Loucy (cell line): ENCODE measurements at regions not wholly inside any gene's neighbourhood (a gene's known extent, or its start where the extent isn't known, plus 50 kb on each side); places are given as distances from the start of the nearest gene placed in this dataset.

Experiments used
- CTCF ChIP-seq: fragments of 200-600 bp; sonication (generic); conservative IDR thresholded peaks from 2 replicates; pipeline ENCODE4 v1.5.1; 2014; ENCODE audit warnings: mild to moderate bottlenecking, antibody characterized with exemption, low read length
- EZH2phosphoT487 ChIP-seq: fragments of 200-600 bp; IDR thresholded peaks from 2 replicates; pipeline ENCODE4 v1.6.1; 2018; ENCODE audit warnings: antibody characterized with exemption, mild to moderate bottlenecking, moderate library complexity, borderline replicate concordance

DNA sequence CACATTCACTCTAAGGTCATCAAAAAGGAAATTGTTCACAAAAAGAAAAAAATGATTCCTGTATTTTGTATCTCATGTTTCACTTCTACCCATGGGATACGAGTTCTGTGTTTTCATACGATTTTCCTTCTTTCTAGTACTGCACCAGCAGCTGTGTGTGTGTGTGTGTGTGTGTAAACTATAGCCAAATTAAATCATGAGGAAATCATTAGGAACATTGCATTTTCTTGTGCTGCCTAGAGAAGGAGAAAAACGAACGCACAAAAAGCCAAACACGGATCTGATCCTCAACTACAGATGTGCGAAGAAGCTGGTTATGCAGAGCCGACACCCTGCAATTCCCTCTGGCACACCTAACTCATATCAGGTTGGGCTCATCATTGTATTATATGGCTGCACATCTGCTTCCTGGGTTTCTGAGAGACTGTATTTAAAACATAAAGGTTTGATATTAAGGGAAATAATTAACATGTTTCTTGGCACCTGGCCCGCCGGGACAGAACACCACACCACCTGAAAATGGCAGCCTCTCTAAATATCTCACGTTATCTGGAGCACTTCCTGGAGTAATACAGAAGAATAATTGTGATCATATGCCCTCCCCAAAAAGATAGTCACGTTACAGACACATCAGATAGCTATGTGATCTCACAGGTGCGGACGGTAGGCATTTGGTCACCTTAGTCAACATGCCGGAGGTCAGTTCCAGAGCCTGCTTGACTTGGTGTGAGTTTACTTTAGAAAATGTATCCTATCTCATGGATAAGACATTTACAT is 586.3 kb upstream of the SALL3 start:
- no peak for TF ChIP-seq CTCF
- no peak for TF ChIP-seq EZH2phosphoT487
